HG03520 (cell line): ENCODE measurements at regions not wholly inside any gene's neighbourhood (a gene's known extent, or its start where the extent isn't known, plus 50 kb on each side); places are given as distances from the start of the nearest gene placed in this dataset.
"Not testable (repeated sequence)": the region's sequence is repeated elsewhere in the genome, so short reads cannot be mapped to it uniquely, and the experiment has no call there.

ENCODE experiments used
- ATAC-seq: cut with Tn5 transposase; IDR thresholded peaks from one replicate; pipeline ENCODE4 v1.9.1; 2021; ENCODE audit warnings: mild to moderate bottlenecking, moderate library complexity; ENCODE audit not compliant: unreplicated experiment

DNA sequence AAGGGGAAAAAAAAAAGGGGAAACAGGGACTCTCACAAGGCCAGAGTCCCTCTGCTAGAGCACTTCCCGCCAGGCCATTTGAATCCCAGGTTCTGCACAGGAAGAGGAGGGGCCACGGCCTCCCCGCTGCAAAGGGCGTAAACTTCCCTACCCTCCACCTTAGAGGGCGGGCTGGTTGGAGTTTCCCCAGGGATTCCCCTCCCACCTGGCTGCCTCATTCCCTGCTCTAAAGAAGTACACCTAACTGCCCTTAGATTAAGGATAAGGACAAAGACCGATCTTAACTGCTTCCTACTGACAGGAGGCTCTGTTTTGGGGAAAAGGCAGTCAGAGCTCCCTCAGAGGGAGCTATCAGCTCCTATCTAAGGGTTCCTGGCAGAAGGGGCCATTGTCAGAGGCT is 102.0 kb upstream of the ARMC3 start:
- ATAC-seq: no peak

DNA sequence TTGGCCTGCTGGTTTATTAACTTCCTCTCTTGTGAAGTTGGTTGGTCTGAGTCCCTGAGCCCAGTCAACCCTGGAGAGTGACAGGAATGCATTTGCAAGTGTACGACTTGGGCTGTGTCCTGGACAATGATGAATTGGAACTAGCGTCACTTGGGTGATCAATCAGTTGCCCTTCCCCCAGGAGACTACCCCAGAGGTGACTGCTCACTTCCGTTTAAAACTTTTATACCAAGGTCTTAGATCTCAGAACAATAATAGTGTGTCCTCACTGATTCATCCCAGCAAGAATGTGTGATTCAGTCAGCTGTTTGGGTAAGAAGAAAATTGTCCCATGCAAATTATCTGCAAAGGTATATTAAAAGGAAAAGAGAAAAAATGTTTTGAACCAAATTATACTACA is 102.9 kb upstream of the ARMC3 start:
- no peak for ATAC-seq

GRCh38 chr10:22824520-22824919 is 103.3 kb upstream of the ARMC3 start:
- no peak for ATAC-seq

GRCh38 chr10:22823109-22823508 is 104.7 kb upstream of the ARMC3 start:
- ATAC-seq: peak; percentile 88

DNA sequence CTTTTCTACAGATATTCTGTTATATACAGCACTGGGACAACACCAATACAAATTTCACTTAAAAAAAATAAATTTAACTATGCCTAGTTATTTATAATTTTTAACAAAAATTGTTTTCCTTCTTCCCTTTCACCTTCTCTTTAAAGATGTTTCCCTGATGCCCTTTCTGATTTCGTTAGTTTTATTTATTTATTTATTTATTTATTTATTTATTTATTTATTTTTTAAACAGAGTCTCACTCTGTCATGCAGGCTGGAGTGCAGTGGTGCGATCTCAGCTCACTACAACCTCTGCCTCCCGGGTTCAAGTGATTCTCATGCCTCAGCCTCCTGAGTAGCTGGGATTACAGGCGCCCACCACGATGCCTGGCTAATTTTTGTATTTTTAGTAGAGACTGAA is 105.9 kb upstream of the ARMC3 start:
- ATAC-seq: not testable (repeated sequence)

GRCh38 chr10:22821501-22821900 is 106.4 kb upstream of the ARMC3 start:
- no peak for ATAC-seq

DNA sequence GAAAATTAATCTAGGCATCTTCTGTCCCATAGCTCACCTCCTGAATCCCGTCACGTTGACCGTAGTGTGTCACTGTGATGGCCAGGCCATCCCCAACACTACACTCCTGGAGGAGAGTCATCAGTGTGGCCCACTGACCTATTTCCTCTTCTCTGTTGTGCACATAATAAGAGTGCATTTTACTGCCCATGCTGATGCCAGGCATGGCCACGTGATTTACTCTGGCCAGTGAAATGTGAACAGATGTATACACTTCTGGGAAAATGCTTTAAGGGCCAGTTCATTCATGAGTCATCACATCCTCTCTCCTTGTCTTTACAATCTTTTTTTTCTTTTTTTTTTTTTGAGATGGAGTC is 101.9 kb upstream of the PIP4K2A start:
- ATAC-seq: no peak

- no peak for ATAC-seq
Observed at GRCh38 chr10:22810643-22811465, 96.5 kb upstream of the PIP4K2A start.

- ATAC-seq: no peak
Observed at GRCh38 chr10:22807238-22807637, 92.9 kb upstream of the PIP4K2A start.

GRCh38 chr10:22805304-22805703 is 90.9 kb upstream of the PIP4K2A start:
- ATAC-seq: no peak

GRCh38 chr10:22803261-22803885 is 89.0 kb upstream of the PIP4K2A start:
- no peak for ATAC-seq

GRCh38 chr10:22801785-22802184 is 87.4 kb upstream of the PIP4K2A start:
- ATAC-seq: no peak

GRCh38 chr10:22797796-22798195 is 83.4 kb upstream of the PIP4K2A start:
- not testable (repeated sequence) for ATAC-seq

- no peak for ATAC-seq
Observed at GRCh38 chr10:22795546-22795945, 81.2 kb upstream of the PIP4K2A start.

DNA sequence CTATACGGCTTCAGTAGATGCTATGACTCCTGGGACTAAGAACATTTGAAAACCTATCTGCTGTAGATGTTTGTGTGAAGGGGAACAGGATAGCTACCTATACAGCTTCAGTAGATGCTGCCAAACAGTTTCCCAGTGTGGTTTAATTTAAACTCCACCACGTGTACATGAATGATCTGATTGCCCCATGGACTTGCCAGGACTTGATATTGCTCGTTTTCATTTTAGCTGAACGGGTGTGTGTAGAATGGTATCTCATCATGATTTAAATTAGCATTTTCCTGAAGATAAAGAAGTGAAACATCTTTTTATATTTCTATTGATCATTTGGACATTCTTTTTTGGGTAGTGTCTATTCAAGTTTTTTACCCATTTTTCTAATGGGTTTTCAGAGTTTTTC is 77.8 kb upstream of the PIP4K2A start:
- no peak for ATAC-seq

DNA sequence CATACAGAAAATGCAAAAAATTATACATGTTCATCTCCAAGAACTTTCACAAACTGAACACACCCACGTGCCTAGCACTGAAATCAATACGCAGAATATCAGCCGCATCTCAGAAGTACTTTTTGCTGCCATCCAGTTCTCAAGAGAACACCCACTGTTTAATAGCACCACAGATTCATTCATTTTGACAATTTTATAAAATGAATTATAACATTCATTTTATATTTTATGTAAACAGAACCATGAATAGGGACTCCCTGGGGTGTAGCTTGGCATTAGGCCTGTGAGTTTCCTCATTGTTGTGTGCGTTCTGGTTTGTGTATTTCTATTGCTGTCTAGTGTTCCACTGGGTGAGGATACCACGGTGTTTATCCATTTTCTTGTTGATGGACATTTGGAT is 77.3 kb upstream of the PIP4K2A start:
- no peak for ATAC-seq

GRCh38 chr10:22784668-22785067 is 70.3 kb upstream of the PIP4K2A start:
- ATAC-seq: no peak

GRCh38 chr10:22783807-22784206 is 69.4 kb upstream of the PIP4K2A start:
- no peak for ATAC-seq

DNA sequence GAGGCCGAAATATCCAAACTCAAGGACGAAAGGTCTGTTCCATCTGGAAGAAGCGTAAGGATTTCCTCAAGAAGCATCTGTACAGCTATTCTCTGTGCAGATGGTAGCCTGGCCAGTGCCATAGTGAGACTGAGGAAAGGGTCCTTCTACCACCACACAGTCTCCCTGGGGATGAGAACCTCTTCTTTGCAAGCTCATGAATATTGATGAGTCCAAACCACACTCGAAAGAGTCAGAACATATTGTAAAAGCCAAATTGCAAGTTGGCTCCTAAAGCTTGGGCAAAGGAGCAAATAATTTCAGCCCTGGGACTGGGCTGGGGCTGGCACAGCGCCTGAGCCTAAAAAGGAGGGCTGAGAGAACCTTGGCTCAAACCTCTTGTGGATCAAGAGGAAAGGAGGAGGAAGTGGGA is 66.1 kb upstream of the PIP4K2A start:
- ATAC-seq: no peak

GRCh38 chr10:22779331-22780019 is 65.1 kb upstream of the PIP4K2A start:
- no peak for ATAC-seq

DNA sequence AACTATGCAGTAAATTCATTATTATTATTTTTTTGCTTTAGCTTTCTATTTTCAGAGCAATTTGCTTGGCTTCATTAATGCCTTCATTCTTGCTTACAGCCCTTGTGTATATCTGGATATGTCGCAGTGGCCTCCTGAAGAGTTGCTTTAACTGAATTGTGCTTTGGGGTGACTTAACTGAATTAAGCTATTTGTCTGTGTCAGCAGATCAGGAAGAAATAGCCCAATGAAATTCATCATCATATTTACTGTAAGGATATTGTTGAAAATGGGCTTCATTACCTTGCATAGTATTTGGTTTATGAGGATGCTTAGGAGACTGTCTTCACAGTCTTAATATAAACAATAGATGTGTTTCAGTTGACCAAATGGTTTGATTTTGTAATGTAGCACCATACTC is 59.7 kb upstream of the PIP4K2A start:
- ATAC-seq: no peak

GRCh38 chr10:22771631-22772030 is 57.3 kb upstream of the PIP4K2A start:
- ATAC-seq: not testable (repeated sequence)
